K562 (cell line): ENCODE measurements at regions not wholly inside any gene's neighbourhood (a gene's known extent, or its start where the extent isn't known, plus 50 kb on each side); places are given as distances from the start of the nearest gene placed in this dataset.

Source experiments
- CEBPG ChIP-seq, 3 experiments: fragments of 200-800 bp in 1 of 3; sonication (Bioruptor generic) in 1 of 3; sonication (generic) in 1 of 3; formaldehyde crosslinking in 1 of 3; IDR thresholded peaks in 2 of 3; conservative IDR thresholded peaks in 1 of 3; 2 replicates each; pipeline versions ENCODE4 v1.6.1 to v1.8.0; 2016 to 2022; ENCODE audit warnings: missing compliant biosample characterization in 2 of 3, missing genetic modification characterization in 2 of 3, mild to moderate bottlenecking in 1 of 3, missing genetic modification reagents in 1 of 3
- SMARCA5 ChIP-seq: fragments of 450-650 bp; IDR thresholded peaks from 2 replicates; pipeline ENCODE4 v1.6.1; 2016
- TEAD4 ChIP-seq, 2 experiments: sonication (generic) in 1 of 2; formaldehyde crosslinking in 1 of 2; IDR thresholded peaks; 2 replicates each; pipeline versions ENCODE4 v1.6.1 to v1.8.0; 2012 to 2022; ENCODE audit warnings: borderline replicate concordance in 1 of 2, inconsistent platforms in 1 of 2, low read length in 1 of 2, mild to moderate bottlenecking in 1 of 2, missing genetic modification reagents in 1 of 2
- YBX1 ChIP-seq: fragments of 450-650 bp; IDR thresholded peaks from 2 replicates; pipeline ENCODE4 v1.7.1; 2016; ENCODE audit warnings: mild to moderate bottlenecking
- ZC3H4 ChIP-seq: sonication (generic); formaldehyde crosslinking; IDR thresholded peaks from 2 replicates; pipeline ENCODE4 v1.9.0; 2021; ENCODE audit warnings: missing genetic modification reagents, borderline replicate concordance
- TF ChIP-seq, protein P1 (sequence below): fragments of 450-650 bp; IDR thresholded peaks from 2 replicates; pipeline ENCODE4 v1.6.1; 2016; ENCODE audit warnings: mild to moderate bottlenecking, moderate library complexity
- TF ChIP-seq, protein P2 (sequence below), 2 experiments: fragments of 250-450 bp in 1 of 2; fragments of 450-650 bp in 1 of 2; sonication (Bioruptor Pico) in 1 of 2; IDR thresholded peaks; 2 replicates each; pipeline versions ENCODE4 v1.6.1 to v1.8.0; 2016 to 2021; ENCODE audit warnings: mild to moderate bottlenecking in 2 of 2, moderate library complexity in 2 of 2, missing compliant biosample characterization in 1 of 2, missing genetic modification characterization in 1 of 2

DNA sequence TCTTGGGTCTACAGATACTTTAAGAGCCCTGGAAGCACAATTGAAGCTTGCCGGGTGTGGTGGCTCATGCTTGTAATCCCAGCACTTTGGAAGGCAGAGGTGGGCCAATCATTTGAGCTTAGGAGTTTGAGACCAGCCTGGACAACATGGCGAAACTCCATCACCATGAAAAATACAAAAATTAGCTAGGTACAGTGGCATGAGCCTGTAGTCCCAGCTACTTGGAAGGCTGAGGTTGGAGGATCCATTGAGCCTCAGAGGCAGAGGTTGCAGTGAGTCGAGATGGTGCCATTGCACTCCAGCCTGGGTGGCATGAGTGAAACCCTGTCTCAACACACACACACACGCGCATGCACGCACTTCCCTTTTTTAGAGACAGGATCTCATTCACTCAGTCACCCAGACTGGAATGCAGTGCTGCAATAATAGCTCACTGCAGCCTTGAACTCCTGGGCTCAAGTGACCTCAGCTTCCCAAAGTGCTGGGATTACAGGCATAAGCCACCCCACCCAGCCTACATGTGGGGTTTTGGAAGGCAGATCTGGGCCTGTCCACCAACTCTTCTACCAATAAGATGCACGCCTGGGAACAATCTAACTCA is 182.5 kb upstream of the JARID2 start (continued):
- TF ChIP-seq SMARCA5 = peak; percentile 84
- TF ChIP-seq TEAD4 (IDR thresholded peaks at IDR 0.05; ENCODE audit: low read length) = no peak; the same call in 1 of the 2 replicates
- TF ChIP-seq TEAD4 (CRISPR knock-in tag; IDR thresholded peaks at IDR 0.05; ENCODE audit: borderline replicate concordance) = no peak
- peak; percentile 63; the same call in 1 of the 2 replicates for TF ChIP-seq ZC3H4
- peak; percentile 15; the same call in 1 of the 2 replicates for TF ChIP-seq CEBPG (CRISPR knock-in tag; IDR thresholded peaks at IDR 0.05)
- no peak for TF ChIP-seq CEBPG (tag; conservative IDR thresholded peaks at IDR 0.05 in 1 of 2, IDR thresholded peaks at IDR 0.05 in 1 of 2)
- TF ChIP-seq YBX1 = no peak
- TF ChIP-seq, protein P1, sequence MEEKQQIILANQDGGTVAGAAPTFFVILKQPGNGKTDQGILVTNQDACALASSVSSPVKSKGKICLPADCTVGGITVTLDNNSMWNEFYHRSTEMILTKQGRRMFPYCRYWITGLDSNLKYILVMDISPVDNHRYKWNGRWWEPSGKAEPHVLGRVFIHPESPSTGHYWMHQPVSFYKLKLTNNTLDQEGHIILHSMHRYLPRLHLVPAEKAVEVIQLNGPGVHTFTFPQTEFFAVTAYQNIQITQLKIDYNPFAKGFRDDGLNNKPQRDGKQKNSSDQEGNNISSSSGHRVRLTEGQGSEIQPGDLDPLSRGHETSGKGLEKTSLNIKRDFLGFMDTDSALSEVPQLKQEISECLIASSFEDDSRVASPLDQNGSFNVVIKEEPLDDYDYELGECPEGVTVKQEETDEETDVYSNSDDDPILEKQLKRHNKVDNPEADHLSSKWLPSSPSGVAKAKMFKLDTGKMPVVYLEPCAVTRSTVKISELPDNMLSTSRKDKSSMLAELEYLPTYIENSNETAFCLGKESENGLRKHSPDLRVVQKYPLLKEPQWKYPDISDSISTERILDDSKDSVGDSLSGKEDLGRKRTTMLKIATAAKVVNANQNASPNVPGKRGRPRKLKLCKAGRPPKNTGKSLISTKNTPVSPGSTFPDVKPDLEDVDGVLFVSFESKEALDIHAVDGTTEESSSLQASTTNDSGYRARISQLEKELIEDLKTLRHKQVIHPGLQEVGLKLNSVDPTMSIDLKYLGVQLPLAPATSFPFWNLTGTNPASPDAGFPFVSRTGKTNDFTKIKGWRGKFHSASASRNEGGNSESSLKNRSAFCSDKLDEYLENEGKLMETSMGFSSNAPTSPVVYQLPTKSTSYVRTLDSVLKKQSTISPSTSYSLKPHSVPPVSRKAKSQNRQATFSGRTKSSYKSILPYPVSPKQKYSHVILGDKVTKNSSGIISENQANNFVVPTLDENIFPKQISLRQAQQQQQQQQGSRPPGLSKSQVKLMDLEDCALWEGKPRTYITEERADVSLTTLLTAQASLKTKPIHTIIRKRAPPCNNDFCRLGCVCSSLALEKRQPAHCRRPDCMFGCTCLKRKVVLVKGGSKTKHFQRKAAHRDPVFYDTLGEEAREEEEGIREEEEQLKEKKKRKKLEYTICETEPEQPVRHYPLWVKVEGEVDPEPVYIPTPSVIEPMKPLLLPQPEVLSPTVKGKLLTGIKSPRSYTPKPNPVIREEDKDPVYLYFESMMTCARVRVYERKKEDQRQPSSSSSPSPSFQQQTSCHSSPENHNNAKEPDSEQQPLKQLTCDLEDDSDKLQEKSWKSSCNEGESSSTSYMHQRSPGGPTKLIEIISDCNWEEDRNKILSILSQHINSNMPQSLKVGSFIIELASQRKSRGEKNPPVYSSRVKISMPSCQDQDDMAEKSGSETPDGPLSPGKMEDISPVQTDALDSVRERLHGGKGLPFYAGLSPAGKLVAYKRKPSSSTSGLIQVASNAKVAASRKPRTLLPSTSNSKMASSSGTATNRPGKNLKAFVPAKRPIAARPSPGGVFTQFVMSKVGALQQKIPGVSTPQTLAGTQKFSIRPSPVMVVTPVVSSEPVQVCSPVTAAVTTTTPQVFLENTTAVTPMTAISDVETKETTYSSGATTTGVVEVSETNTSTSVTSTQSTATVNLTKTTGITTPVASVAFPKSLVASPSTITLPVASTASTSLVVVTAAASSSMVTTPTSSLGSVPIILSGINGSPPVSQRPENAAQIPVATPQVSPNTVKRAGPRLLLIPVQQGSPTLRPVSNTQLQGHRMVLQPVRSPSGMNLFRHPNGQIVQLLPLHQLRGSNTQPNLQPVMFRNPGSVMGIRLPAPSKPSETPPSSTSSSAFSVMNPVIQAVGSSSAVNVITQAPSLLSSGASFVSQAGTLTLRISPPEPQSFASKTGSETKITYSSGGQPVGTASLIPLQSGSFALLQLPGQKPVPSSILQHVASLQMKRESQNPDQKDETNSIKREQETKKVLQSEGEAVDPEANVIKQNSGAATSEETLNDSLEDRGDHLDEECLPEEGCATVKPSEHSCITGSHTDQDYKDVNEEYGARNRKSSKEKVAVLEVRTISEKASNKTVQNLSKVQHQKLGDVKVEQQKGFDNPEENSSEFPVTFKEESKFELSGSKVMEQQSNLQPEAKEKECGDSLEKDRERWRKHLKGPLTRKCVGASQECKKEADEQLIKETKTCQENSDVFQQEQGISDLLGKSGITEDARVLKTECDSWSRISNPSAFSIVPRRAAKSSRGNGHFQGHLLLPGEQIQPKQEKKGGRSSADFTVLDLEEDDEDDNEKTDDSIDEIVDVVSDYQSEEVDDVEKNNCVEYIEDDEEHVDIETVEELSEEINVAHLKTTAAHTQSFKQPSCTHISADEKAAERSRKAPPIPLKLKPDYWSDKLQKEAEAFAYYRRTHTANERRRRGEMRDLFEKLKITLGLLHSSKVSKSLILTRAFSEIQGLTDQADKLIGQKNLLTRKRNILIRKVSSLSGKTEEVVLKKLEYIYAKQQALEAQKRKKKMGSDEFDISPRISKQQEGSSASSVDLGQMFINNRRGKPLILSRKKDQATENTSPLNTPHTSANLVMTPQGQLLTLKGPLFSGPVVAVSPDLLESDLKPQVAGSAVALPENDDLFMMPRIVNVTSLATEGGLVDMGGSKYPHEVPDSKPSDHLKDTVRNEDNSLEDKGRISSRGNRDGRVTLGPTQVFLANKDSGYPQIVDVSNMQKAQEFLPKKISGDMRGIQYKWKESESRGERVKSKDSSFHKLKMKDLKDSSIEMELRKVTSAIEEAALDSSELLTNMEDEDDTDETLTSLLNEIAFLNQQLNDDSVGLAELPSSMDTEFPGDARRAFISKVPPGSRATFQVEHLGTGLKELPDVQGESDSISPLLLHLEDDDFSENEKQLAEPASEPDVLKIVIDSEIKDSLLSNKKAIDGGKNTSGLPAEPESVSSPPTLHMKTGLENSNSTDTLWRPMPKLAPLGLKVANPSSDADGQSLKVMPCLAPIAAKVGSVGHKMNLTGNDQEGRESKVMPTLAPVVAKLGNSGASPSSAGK = no peak
- TF ChIP-seq, protein P2, sequence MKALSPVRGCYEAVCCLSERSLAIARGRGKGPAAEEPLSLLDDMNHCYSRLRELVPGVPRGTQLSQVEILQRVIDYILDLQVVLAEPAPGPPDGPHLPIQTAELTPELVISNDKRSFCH (CRISPR knock-in tag; IDR thresholded peaks at IDR 0.05) = no peak
- TF ChIP-seq, protein P2 (tag; IDR thresholded peaks at IDR 0.05) = 0 out of 2 replicates have a peak, but pooled peaks have one; percentile 19
